BJ (cell line): ENCODE measurements at regions not wholly inside any gene's neighbourhood (a gene's known extent, or its start where the extent isn't known, plus 50 kb on each side); places are given as distances from the start of the nearest gene placed in this dataset.

ENCODE experiments used
- CTCF ChIA-PET: fragments of 350-600 bp; formaldehyde crosslinking; extraction: SDS; loops from one replicate; lab custom pipeline; 2021; ENCODE audit warnings: antibody characterized with exemption, inconsistent platforms; lab: Yijun Ruan, JAX
- POLR2A ChIA-PET: fragments of 300-600 bp; sonication (Branson Sonifier 250); formaldehyde crosslinking; extraction: SDS; loops from one replicate; lab custom pipeline; 2021; ENCODE audit warnings: antibody characterized with exemption; lab: Charles Lee
- DNase-seq: peaks from one replicate; pipeline ENCODE4 v3.0.0-alpha.2; 2011; ENCODE audit warnings: low read depth
- H3K27me3 ChIP-seq: 2 replicates; pipeline ENCODE4 v1.6.0; 2011; ENCODE audit warnings: low read length; ENCODE audit not compliant: control insufficient read depth, insufficient read depth
- H3K36me3 ChIP-seq: 2 replicates; pipeline ENCODE4 v1.5.1; 2011; ENCODE audit warnings: low read length; ENCODE audit not compliant: control insufficient read depth, insufficient read depth
- H3K4me3 ChIP-seq: 2 replicates; pipeline ENCODE4 v1.5.1; 2011; ENCODE audit warnings: low read depth, mild to moderate bottlenecking, control low read depth, low read length
- CTCF ChIP-seq: IDR thresholded peaks from 2 replicates; pipeline ENCODE4 v1.5.1; 2011; ENCODE audit warnings: low read depth, mild to moderate bottlenecking, control low read depth, inconsistent platforms, low read length, moderate library complexity; ENCODE audit not compliant: insufficient read depth

DNA sequence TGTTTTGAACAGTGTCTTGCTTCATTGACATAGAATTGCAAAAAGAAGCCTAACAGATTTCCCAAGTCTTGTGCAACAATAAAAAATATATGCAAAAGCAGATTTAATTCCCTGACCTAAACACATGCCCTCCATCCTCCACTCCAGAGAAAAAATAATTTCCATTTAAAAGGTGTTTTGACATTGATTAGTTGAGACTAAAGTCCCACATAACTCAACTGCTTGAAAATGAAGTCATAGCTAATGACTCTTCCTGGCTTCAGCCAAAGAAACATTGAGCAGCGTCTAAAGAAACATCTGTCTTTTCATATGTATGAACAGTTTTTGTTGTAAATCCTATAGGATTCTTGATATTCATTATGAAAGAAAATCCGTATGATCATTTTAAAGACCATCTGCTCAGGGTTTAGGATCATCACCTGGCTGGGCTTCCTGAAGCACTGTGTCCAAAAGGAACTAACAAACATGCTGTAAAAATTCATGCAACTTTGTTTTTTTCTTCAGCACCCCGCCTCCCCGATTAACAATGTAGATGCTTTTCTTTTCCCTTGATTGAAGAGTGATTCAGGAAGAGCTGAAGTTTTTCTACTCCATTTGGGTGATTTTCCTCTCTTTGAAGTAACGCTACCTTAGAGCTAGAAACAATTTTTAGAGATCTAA is 273.4 kb downstream of the HS3ST1 start:
- ChIA-PET POLR2A (no interaction called here), CTCF (interaction anchor here (0.6 to 1.9 kb wide), 2 partner anchors 15 to 20 kb away, joined by 3 to 4 read pairs; no protein-coding TSS in a partner anchor)
- no peaks in the 10 kb centered on the region for H3K27me3 ChIP-seq
- H3K36me3 ChIP-seq = no peaks in the 10 kb centered on the region
- TF ChIP-seq CTCF = no peak
- DNase-seq = no peak
- H3K4me3 ChIP-seq = no peak overlapping the region

DNA sequence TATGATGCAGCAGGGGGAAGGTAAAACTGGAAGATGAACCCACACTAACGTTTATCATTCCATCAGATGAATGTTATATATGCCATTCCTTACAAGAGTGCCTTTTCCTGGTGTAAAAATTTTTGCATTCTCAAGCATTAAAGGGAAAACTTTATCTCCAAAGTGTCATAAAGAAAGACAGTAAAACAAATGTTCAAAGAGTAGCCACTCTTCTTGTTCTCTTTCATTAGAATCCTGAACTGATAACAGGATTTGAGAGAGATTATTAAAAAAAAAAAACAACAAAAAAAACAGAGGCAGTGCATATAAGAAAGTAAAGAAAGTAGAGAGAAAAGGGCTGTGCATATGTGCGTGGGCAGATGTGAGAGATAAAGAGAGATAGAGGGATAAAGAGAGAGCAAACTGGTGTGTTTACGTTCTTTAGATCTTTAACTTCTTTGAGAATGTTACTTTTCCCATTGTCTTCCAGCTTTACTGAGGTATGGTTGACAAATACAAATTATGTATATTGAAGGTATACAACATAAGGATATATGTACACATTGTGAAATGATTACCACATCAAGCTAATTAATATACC is 275.4 kb downstream of the HS3ST1 start:
- no peak for DNase-seq
- no peak overlapping the region for H3K4me3 ChIP-seq
- H3K27me3 ChIP-seq = no peaks in the 10 kb centered on the region
- CTCF ChIA-PET = no interaction called here
- POLR2A ChIA-PET = no interaction called here
- TF ChIP-seq CTCF = no peak
- no peaks in the 10 kb centered on the region for H3K36me3 ChIP-seq

DNA sequence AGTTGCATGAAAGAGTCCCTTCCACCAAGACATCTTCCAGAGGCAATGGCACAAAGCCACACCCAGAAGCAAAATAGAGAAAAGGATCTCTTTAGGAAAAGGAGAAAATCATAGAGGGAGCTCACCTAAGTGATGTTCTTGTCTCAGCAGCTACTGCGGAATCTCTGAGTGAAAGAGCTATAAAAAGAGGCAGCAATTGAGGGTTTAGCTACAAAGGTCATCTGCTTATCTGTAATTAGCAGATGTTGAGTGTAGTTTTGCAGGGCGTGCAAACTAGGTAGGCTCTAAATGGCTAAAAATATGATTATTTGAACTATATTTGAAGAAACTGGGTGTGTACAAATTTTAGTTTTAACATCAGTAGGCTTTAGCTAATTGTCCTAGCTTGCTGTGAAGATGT is 276.0 kb downstream of the HS3ST1 start:
- DNase-seq = no peak
- ChIA-PET CTCF (interaction anchor here (0.6 kb wide), 1 partner anchor 58 kb away, joined by 3 read pairs; no protein-coding TSS in a partner anchor), POLR2A (no interaction called here)
- Histone ChIP-seq H3K27me3 (no peaks in the 10 kb centered on the region), H3K36me3 (no peaks in the 10 kb centered on the region), H3K4me3 (no peak overlapping the region)
- no peak for TF ChIP-seq CTCF

DNA sequence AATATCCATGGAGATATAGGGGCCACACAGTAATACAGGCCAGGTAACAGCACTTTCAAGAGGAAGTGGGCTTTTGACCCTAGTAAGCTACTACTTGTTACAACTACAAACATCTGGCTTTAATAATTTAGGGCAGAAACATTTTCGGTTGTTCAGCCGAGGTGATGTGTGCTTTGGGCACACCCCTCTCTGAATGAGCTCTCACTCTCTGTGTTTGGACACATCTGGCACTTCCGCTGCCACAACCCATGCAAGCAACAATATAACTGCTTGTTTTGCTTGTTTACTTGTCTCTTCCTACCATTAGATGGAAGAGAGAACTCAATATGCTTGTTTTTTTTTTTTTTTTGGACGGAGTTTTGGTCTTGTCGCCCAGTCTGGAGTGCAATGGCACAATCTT is 277.2 kb downstream of the HS3ST1 start:
- Histone ChIP-seq H3K4me3 (no peak overlapping the region), H3K27me3 (no peaks in the 10 kb centered on the region), H3K36me3 (no peaks in the 10 kb centered on the region)
- CTCF ChIA-PET = no interaction called here
- no peak for TF ChIP-seq CTCF
- POLR2A ChIA-PET = no interaction called here
- no peak for DNase-seq

DNA sequence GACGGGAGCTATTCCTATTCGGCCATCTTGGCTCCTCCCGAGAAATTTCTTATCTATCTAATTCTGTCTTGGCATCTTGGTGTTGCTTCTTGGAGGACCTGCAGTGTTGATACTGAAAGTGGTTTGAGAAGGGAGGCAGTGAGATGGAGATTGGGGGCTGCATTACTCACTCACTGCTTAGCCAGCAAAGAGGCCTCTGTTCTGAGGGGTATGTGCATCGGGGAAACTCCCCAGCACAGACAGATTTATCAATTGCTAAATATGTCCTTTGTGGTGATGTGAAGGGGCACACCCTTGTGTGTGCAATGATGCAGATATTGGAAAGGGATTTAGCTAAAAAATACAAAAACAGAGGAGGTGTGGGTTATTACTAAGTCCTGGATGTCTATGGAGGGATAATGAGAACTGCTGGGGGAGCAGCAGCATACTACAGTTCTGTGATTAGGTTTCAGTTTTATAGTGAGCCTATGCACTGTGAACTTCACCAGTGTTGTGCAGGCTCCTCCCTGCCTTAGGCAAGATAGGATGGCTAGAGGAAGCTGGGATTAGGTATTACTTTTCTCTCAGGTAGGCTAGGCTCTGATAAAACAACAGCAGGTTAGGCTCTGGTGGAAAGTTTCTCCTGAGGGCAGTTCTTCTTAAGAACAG is 279.0 kb downstream of the HS3ST1 start:
- H3K36me3 ChIP-seq = no peaks in the 10 kb centered on the region
- POLR2A ChIA-PET = no interaction called here
- no peak for TF ChIP-seq CTCF
- no peak overlapping the region for H3K4me3 ChIP-seq
- no peaks in the 10 kb centered on the region for H3K27me3 ChIP-seq
- CTCF ChIA-PET = no interaction called here
- DNase-seq = no peak
